HL-60 (cell line): ENCODE measurements at regions not wholly inside any gene's neighbourhood (a gene's known extent, or its start where the extent isn't known, plus 50 kb on each side); places are given as distances from the start of the nearest gene placed in this dataset.

Experiments
- DNase-seq, 2 experiments: peaks; one replicate each; pipeline ENCODE4 v3.0.0-alpha.2; 2010 to 2020; ENCODE audit warnings: low read depth in 1 of 2, low spot score in 1 of 2
- H3K27ac ChIP-seq: fragments of 250-450 bp; sonication (Bioruptor Pico); replicated peaks from 2 replicates; pipeline ENCODE4 v1.5.1; 2020; ENCODE audit warnings: mild to moderate bottlenecking, moderate library complexity
- H3K27me3 ChIP-seq: fragments of 250-450 bp; sonication (Bioruptor Pico); 2 replicates; pipeline ENCODE4 v1.5.1; 2021; ENCODE audit warnings: mild to moderate bottlenecking, moderate library complexity; ENCODE audit not compliant: insufficient read depth, poor library complexity, severe bottlenecking
- H3K4me3 ChIP-seq: replicated peaks from 2 replicates; pipeline ENCODE4 v1.5.1; 2011; ENCODE audit warnings: mild to moderate bottlenecking, control low read depth, low read length; ENCODE audit not compliant: insufficient read depth
- CTCF ChIP-seq: IDR thresholded peaks from one replicate; pipeline ENCODE4 v1.5.1; 2011; ENCODE audit warnings: low read length, control low read depth, inconsistent platforms; ENCODE audit not compliant: insufficient read depth
- GABPA ChIP-seq: IDR thresholded peaks from 2 replicates; pipeline ENCODE4 v1.6.1; 2012; ENCODE audit warnings: low read depth
- POLR2AphosphoS5 ChIP-seq: IDR thresholded peaks from 2 replicates; pipeline ENCODE4 v1.6.1; 2012; ENCODE audit warnings: low read depth
- REST ChIP-seq: IDR thresholded peaks from 2 replicates; pipeline ENCODE4 v1.6.1; 2012; ENCODE audit warnings: low read depth; ENCODE audit not compliant: insufficient replicate concordance
- SPI1 ChIP-seq: IDR thresholded peaks from 2 replicates; pipeline ENCODE4 v1.6.1; 2012; ENCODE audit warnings: low read depth, mild to moderate bottlenecking, borderline replicate concordance

- Histone ChIP-seq H3K27me3 (no peaks in the 10 kb centered on the region), H3K4me3 (no peak overlapping the region), H3K27ac (no peak overlapping the region)
- no peak for TF ChIP-seq SPI1
- TF ChIP-seq POLR2AphosphoS5 = no peak
- TF ChIP-seq CTCF = no peak
- no peak for TF ChIP-seq REST
- TF ChIP-seq GABPA = no peak
- no peak for DNase-seq
Observed at GRCh38 chr2:185128996-185129395, 530.7 kb downstream of the ZNF804A start.

- Histone ChIP-seq H3K27ac (no peak overlapping the region), H3K27me3 (no peaks in the 10 kb centered on the region), H3K4me3 (no peak overlapping the region)
- DNase-seq = no peak
- no peak for TF ChIP-seq GABPA
- TF ChIP-seq CTCF = no peak
Observed at GRCh38 chr2:185130685-185131084, 532.4 kb downstream of the ZNF804A start.

GRCh38 chr2:185132501-185133041, 534.2 kb downstream of the ZNF804A start:
- DNase-seq = no peak
- no peak overlapping the region for H3K4me3 ChIP-seq
- no peak for TF ChIP-seq CTCF
- TF ChIP-seq SPI1 = no peak
- TF ChIP-seq REST = no peak
- no peak for TF ChIP-seq GABPA
- no peak for TF ChIP-seq POLR2AphosphoS5
- H3K27me3 ChIP-seq = no peaks in the 10 kb centered on the region
- H3K27ac ChIP-seq = no peak overlapping the region

- TF ChIP-seq CTCF = no peak
- no peak for TF ChIP-seq POLR2AphosphoS5
- no peak for TF ChIP-seq GABPA
- TF ChIP-seq REST = no peak
- TF ChIP-seq SPI1 = no peak
- DNase-seq = no peak
- H3K4me3 ChIP-seq = no peak overlapping the region
- no peaks in the 10 kb centered on the region for H3K27me3 ChIP-seq
- H3K27ac ChIP-seq = no peak overlapping the region
Observed at GRCh38 chr2:185137700-185138099, 539.4 kb downstream of the ZNF804A start.
